K562 (cell line): ENCODE measurements at regions not wholly inside any gene's neighbourhood (a gene's known extent, or its start where the extent isn't known, plus 50 kb on each side); places are given as distances from the start of the nearest gene placed in this dataset.

Source experiments
- ATAC-seq: fragments of 200-7000 bp; cut with Tn5 transposase; 3 replicates; pipeline ENCODE4 v1.9.1; 2020; ENCODE audit warnings: moderate library complexity
- BruUV-seq: library from RNA; stranded (reverse); fragments of 400-500 nt; replicated peaks from 2 replicates; lab custom pipeline; 2021; lab: Mats Ljungman, UMichigan
- CTCF ChIA-PET: fragments of 300-600 bp; formaldehyde crosslinking; extraction: SDS; loops from one replicate; lab custom pipeline; 2021; ENCODE audit warnings: low intra/inter-chr PET ratio; lab: Yijun Ruan, JAX
- POLR2A ChIA-PET: fragments of 300-600, 350-650 bp; sonication (Branson Sonifier 250); formaldehyde crosslinking; extraction: SDS; loops from one replicate; lab custom pipeline; 2021; ENCODE audit warnings: antibody characterized with exemption, inconsistent platforms; lab: Yijun Ruan, JAX
- DNase-seq, 4 experiments: peaks; one replicate each; pipeline versions ENCODE4 v3.0.0 to v3.0.0-alpha.2; 2011 to 2018; ENCODE audit warnings: low spot score in 3 of 4, mixed read lengths in 3 of 4; ENCODE audit errors: extremely low read depth in 1 of 4
- FAIRE-seq: peaks from 2 replicates; lab custom pipeline; 2011; peaks lifted over from hg19 to GRCh38; lab: Jason Lieb, UNC
- H2AFZ ChIP-seq: 2 replicates; pipeline ENCODE4 v1.6.0; 2011; ENCODE audit warnings: low read depth, low read length, control low read depth, inconsistent platforms
- H3K27ac ChIP-seq: fragments of 200-600 bp; 3 replicates; pipeline ENCODE4 v1.8.0; 2011; ENCODE audit warnings: low read depth, mild to moderate bottlenecking, control low read depth, inconsistent platforms, low read length, moderate library complexity, mixed read lengths; ENCODE audit errors: extremely low read depth
- H3K27me3 ChIP-seq, 2 experiments: fragments of 300-600 bp in 1 of 2; 2 replicates in 1 of 2; 3 replicates in 1 of 2; pipeline versions ENCODE4 v1.6.0 to v1.8.0; 2011; ENCODE audit warnings: inconsistent platforms in 2 of 2, low read length in 2 of 2, mild to moderate bottlenecking in 1 of 2, mixed read lengths in 1 of 2, moderate library complexity in 1 of 2; ENCODE audit not compliant: control insufficient read depth in 2 of 2, insufficient read depth in 2 of 2
- H3K36me3 ChIP-seq: fragments of 300-600 bp; 3 replicates; pipeline ENCODE4 v1.8.0; 2011; ENCODE audit warnings: mild to moderate bottlenecking, low read length, inconsistent platforms; ENCODE audit not compliant: control insufficient read depth, insufficient read depth
- H3K4me1 ChIP-seq, 2 experiments: fragments of 200-600 bp in 1 of 2; replicated peaks in 1 of 2; 2 replicates in 1 of 2; 3 replicates in 1 of 2; pipeline versions ENCODE4 v1.5.1 to v1.8.0; 2011; ENCODE audit warnings: inconsistent platforms in 2 of 2, low read length in 2 of 2, mild to moderate bottlenecking in 1 of 2, mixed read lengths in 1 of 2, moderate library complexity in 1 of 2; ENCODE audit not compliant: control insufficient read depth in 2 of 2, insufficient read depth in 2 of 2
- H3K4me2 ChIP-seq: 2 replicates; pipeline ENCODE4 v1.6.1; 2011; ENCODE audit warnings: low read length, control low read depth, inconsistent platforms, mixed read lengths; ENCODE audit not compliant: insufficient read depth
- H3K4me3 ChIP-seq: fragments of 200-600 bp; sonication (generic), shearing (Covaris generic); 2 replicates; pipeline ENCODE4 v1.5.1; 2016; ENCODE audit warnings: control low read depth, inconsistent platforms
- H3K79me2 ChIP-seq: fragments of 200-600 bp; 3 replicates; pipeline ENCODE4 v1.8.0; 2011; ENCODE audit warnings: low read length, inconsistent platforms; ENCODE audit not compliant: control insufficient read depth, insufficient read depth
- H3K9ac ChIP-seq, 2 experiments: 2 replicates each; pipeline versions ENCODE4 v1.6.0 to v1.6.1; 2011; ENCODE audit warnings: low read depth in 2 of 2, low read length in 2 of 2, control low read depth in 1 of 2, inconsistent platforms in 1 of 2, mild to moderate bottlenecking in 1 of 2, mixed read lengths in 1 of 2; ENCODE audit not compliant: insufficient read depth in 1 of 2
- H3K9me1 ChIP-seq: one replicate; pipeline ENCODE4 v1.6.0; 2011; ENCODE audit warnings: inconsistent platforms, mild to moderate bottlenecking, low read length, moderate library complexity; ENCODE audit not compliant: control insufficient read depth, insufficient read depth
- H3K9me3 ChIP-seq: replicated peaks from 2 replicates; pipeline ENCODE4 v1.5.1; 2011; ENCODE audit warnings: low read depth, low read length, inconsistent platforms; ENCODE audit not compliant: control insufficient read depth, insufficient read depth
- H4K20me1 ChIP-seq: replicated peaks from 2 replicates; pipeline ENCODE4 v1.6.1; 2011; ENCODE audit warnings: low read length, inconsistent platforms, mixed read lengths; ENCODE audit not compliant: control insufficient read depth, insufficient read depth
- ARHGAP35 ChIP-seq: fragments of 450-650 bp; IDR thresholded peaks from 2 replicates; pipeline ENCODE4 v1.6.1; 2018; ENCODE audit not compliant: partially characterized antibody
- CCNT2 ChIP-seq: IDR thresholded peaks from 2 replicates; pipeline ENCODE4 v1.6.1; 2011; ENCODE audit warnings: borderline replicate concordance, low read depth, mild to moderate bottlenecking, moderate library complexity, mixed read lengths, low read length; ENCODE audit not compliant: insufficient read length; ENCODE audit errors: extremely low read depth
- DNMT1 ChIP-seq: fragments of 450-650 bp; IDR thresholded peaks from 2 replicates; pipeline ENCODE4 v1.6.1; 2016; ENCODE audit warnings: antibody characterized with exemption, mild to moderate bottlenecking
- HINFP ChIP-seq: fragments of 450-650 bp; conservative IDR thresholded peaks from 2 replicates; pipeline ENCODE4 v1.6.1; 2016; ENCODE audit warnings: missing genetic modification characterization, low read depth, mild to moderate bottlenecking, control low read depth, missing compliant biosample characterization
- MTA3 ChIP-seq: fragments of 450-650 bp; formaldehyde crosslinking; IDR thresholded peaks from 2 replicates; pipeline ENCODE4 v1.6.1; 2017; ENCODE audit warnings: mild to moderate bottlenecking, borderline replicate concordance
- PHB2 ChIP-seq: fragments of 450-650 bp; IDR thresholded peaks from 2 replicates; pipeline ENCODE4 v1.6.1; 2017; ENCODE audit warnings: low read depth
- PHF21A ChIP-seq: fragments of 450-650 bp; IDR thresholded peaks from 2 replicates; pipeline ENCODE4 v1.6.1; 2017; ENCODE audit warnings: low read depth, borderline replicate concordance
- PKNOX1 ChIP-seq: fragments of 450-650 bp; IDR thresholded peaks from 2 replicates; pipeline ENCODE4 v1.6.1; 2016
- TFAP4 ChIP-seq: sonication (generic); formaldehyde crosslinking; IDR thresholded peaks from 2 replicates; pipeline ENCODE4 v1.8.0; 2022; ENCODE audit warnings: missing genetic modification reagents, mild to moderate bottlenecking, moderate library complexity, borderline replicate concordance
- ZBTB33 ChIP-seq: sonication (generic); formaldehyde crosslinking; IDR thresholded peaks from 2 replicates; pipeline ENCODE4 v1.8.1; 2023; ENCODE audit warnings: mild to moderate bottlenecking, missing genetic modification reagents
- ZKSCAN3 ChIP-seq: fragments of 250-450 bp; sonication (Bioruptor Pico); IDR thresholded peaks from 2 replicates; pipeline ENCODE4 v1.4.0; 2020
- ZSCAN29 ChIP-seq: fragments of 450-650 bp; IDR thresholded peaks from 2 replicates; pipeline ENCODE4 v1.6.1; 2017
- WGBS: fragments of 100-300 bp; shearing (Covaris generic); methylation state at CpG from one replicate; pipeline ENCODE4 v1.1.6; 2016; ENCODE audit warnings: low coverage, mixed read lengths; ENCODE audit not compliant: insufficient coverage; ENCODE audit errors: missing lambda C conversion rate; 5-methylcytosine and 5-hydroxymethylcytosine counted together
- in situ Hi-C: fragments of 300-500 bp; cut with MboI; formaldehyde crosslinking; loops from 4 replicates; pipeline ENCODE4 v1.15.0; 2018; ENCODE audit warnings: inconsistent platforms, mixed read lengths
- intact Hi-C: fragments of 100-400 bp; cut with micrococcal nuclease; formaldehyde crosslinking; loops from 2 replicates; pipeline ENCODE4 v1.14.2; 2022
- TF ChIP-seq, protein P1 (sequence below): fragments of 200-800 bp; sonication (Bioruptor generic); IDR thresholded peaks from 2 replicates; pipeline ENCODE4 v1.6.1; 2017; ENCODE audit warnings: missing genetic modification characterization, missing compliant biosample characterization
- TF ChIP-seq, protein P2 (sequence below): sonication (generic); formaldehyde crosslinking; IDR thresholded peaks from 2 replicates; pipeline ENCODE4 v1.8.1; 2023; ENCODE audit warnings: mild to moderate bottlenecking, missing genetic modification reagents, moderate library complexity

DNA sequence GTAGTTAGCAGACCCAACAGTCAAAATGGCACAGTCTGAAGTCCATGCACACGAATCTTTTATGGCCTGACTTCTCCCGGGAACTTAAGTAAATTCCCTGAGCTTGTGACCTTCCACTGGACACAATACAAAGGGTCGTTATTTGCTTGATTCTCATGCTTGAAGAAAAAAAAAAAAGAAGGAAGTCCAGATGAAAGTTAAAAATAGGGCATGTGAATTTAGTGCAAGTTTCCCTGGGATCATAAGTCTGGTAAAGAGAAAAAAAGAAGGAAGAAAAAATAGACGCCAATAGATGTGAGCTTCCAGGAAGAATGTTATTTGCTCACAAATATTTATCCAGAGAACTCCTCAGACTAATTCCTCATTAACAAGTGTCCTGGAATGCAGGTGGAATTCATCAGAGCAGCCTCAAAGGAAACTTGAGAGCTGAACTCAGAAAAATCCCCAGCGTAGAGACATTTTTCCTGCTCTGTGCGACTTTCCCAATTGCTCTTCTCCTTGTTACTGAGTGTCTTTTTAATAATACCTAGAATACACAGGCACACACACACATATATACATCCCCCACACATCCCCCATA is 616.3 kb downstream of the EBF1 start:
- no peaks in the 10 kb centered on the region for H3K79me2 ChIP-seq
- CTCF ChIA-PET: no interaction called here
- H3K9ac ChIP-seq: no peak overlapping the region
- FAIRE-seq (no peak), ATAC-seq (no peak), DNase-seq (no peak)
- no peak overlapping the region for H2AFZ ChIP-seq
- H3K9me3 ChIP-seq: no peaks in the 10 kb centered on the region
- in situ Hi-C loops (no loop called here), intact Hi-C loops (no loop called here)
- no peaks in the 10 kb centered on the region for H3K4me1 ChIP-seq
- H3K27ac ChIP-seq: no peak overlapping the region
- H3K4me2 ChIP-seq: no peak overlapping the region
- H3K4me3 ChIP-seq: no peak overlapping the region
- POLR2A ChIA-PET: interaction anchor here (0.8 kb wide), 1 partner anchor 100 kb away, joined by 4 read pairs; no protein-coding TSS in a partner anchor
- no peaks in the 10 kb centered on the region for H4K20me1 ChIP-seq
- WGBS: 0% methylated on average over 6 of the region's 6 CpGs
- H3K36me3 ChIP-seq: no peaks in the 10 kb centered on the region
- H3K9me1 ChIP-seq: no peaks in the 10 kb centered on the region
- no TSS peak for BruUV-seq
- no peaks in the 10 kb centered on the region for H3K27me3 ChIP-seq
- TF ChIP-seq ZBTB33 (no peak), PKNOX1 (no peak), PHF21A (no peak), DNMT1 (no peak), HINFP (tag) (no peak), MTA3 (no peak), PHB2 (no peak), CCNT2 (no peak), ARHGAP35 (no peak), TFAP4 (CRISPR knock-in tag) (no peak), ZKSCAN3 (CRISPR knock-in tag) (no peak), ZSCAN29 (no peak)
- TF ChIP-seq, protein P1, sequence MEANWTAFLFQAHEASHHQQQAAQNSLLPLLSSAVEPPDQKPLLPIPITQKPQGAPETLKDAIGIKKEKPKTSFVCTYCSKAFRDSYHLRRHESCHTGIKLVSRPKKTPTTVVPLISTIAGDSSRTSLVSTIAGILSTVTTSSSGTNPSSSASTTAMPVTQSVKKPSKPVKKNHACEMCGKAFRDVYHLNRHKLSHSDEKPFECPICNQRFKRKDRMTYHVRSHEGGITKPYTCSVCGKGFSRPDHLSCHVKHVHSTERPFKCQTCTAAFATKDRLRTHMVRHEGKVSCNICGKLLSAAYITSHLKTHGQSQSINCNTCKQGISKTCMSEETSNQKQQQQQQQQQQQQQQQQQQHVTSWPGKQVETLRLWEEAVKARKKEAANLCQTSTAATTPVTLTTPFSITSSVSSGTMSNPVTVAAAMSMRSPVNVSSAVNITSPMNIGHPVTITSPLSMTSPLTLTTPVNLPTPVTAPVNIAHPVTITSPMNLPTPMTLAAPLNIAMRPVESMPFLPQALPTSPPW: no peak
- TF ChIP-seq, protein P2, sequence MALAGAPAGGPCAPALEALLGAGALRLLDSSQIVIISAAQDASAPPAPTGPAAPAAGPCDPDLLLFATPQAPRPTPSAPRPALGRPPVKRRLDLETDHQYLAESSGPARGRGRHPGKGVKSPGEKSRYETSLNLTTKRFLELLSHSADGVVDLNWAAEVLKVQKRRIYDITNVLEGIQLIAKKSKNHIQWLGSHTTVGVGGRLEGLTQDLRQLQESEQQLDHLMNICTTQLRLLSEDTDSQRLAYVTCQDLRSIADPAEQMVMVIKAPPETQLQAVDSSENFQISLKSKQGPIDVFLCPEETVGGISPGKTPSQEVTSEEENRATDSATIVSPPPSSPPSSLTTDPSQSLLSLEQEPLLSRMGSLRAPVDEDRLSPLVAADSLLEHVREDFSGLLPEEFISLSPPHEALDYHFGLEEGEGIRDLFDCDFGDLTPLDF: no peak
